Lower leg skin (tissue), 3 donors: ENCODE measurements at regions not wholly inside any gene's neighbourhood (a gene's known extent, or its start where the extent isn't known, plus 50 kb on each side); places are given as distances from the start of the nearest gene placed in this dataset.

Experiments used
- POLR2A ChIP-seq, 2 donors: fragments of 450-650 bp; IDR thresholded peaks; one replicate each; pipeline ENCODE4 v1.6.1; 2016 to 2017; ENCODE audit warnings: antibody characterized with exemption in 2 of 2, mild to moderate bottlenecking in 1 of 2, moderate library complexity in 1 of 2
- TF ChIP-seq, protein P1 (sequence below), 3 donors: fragments of 450-650 bp; IDR thresholded peaks; one replicate each; pipeline ENCODE4 v1.5.1; 2016; ENCODE audit warnings: antibody characterized with exemption in 3 of 3, mild to moderate bottlenecking in 3 of 3, moderate library complexity in 2 of 3

DNA sequence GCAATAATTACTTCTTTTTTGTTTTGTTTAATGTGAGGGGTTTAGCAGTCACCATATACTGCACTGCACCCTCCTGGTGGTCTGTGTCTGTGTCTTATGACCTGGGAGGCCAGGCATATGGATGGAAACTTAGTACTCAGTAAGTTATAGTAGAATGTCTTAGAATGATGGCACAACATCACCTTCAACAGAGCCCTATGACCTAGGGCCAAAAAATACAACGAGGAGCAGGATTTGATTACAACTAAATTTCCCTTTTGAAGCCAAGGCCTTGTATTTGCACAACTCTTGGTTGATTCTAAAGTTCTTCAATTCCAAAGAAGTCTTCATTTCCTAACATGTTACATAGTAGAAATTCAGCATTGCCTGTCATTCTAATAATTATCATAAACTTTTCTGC is 422.1 kb upstream of the PIK3R1 start:
- TF ChIP-seq, protein P1, sequence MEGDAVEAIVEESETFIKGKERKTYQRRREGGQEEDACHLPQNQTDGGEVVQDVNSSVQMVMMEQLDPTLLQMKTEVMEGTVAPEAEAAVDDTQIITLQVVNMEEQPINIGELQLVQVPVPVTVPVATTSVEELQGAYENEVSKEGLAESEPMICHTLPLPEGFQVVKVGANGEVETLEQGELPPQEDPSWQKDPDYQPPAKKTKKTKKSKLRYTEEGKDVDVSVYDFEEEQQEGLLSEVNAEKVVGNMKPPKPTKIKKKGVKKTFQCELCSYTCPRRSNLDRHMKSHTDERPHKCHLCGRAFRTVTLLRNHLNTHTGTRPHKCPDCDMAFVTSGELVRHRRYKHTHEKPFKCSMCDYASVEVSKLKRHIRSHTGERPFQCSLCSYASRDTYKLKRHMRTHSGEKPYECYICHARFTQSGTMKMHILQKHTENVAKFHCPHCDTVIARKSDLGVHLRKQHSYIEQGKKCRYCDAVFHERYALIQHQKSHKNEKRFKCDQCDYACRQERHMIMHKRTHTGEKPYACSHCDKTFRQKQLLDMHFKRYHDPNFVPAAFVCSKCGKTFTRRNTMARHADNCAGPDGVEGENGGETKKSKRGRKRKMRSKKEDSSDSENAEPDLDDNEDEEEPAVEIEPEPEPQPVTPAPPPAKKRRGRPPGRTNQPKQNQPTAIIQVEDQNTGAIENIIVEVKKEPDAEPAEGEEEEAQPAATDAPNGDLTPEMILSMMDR (IDR thresholded peaks at IDR 0.05) = no peak
- TF ChIP-seq POLR2A (IDR thresholded peaks at IDR 0.05) = no peak
